ENCODE measurements at regions not wholly inside any gene's neighbourhood (a gene's known extent, or its start where the extent isn't known, plus 50 kb on each side); places are given as distances from the start of the nearest gene placed in this dataset.

DNA sequence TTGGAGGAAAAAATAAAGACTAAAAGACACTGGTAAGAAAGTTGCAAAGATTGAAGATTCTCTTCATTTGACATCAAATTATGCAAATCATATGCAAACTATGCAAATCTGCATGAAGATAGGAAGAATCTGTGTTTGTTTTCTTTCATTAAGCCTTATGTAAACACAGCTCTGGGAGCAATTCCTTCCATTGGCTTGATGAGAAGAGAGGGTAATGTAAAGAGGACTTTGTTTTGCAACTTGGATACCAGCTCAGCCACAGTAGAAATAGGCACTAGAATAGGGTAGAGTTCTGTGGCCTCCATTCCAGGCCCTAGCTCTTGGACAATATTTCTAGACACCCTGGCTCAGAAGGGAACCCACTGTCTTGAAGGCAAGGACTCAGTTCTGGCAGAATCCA, 388.4 kb upstream of the RASGEF1B start:
- DNase-seq: no peak

DNA sequence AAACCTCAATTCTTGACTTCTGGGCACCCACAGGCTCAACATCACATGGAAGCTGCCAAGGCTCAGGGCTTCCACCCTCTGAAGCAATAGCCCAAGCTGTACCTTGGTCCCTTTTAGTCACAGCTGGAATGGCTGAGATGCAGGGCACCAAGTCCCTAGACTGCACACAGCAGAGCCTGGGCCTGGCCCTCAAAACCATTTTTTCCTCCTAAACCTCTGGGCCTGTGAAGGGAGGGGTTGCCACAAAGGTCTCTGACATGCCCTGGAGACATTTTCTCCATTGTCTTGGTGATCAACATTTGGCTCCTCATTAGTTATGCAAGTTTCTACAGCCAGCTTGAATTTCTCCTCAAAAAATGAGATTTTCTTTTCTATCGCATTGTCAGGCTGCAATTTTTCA, 382.7 kb upstream of the RASGEF1B start:
- DNase-seq: no peak

GRCh38 chr4:81852031-81852715, 380.5 kb upstream of the RASGEF1B start:
- DNase-seq: no peak

DNA sequence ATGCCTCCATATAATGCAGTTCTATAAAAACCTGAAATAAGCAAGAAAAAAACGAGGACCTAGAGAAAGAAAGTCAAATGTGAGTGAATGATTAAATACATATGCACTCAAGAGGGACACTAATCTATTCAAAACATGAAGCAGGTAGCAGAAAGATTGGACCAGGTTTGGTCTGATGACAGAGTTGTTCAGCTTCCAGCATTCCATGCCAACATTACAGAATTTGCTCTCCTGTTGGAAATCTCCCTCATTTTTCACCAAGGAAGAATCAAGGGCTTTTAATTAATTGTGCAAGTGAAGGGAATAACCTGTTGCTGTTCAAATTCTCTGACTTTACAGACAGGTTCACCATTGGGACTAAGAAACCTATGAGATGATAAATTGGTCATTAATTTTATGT, 379.0 kb upstream of the RASGEF1B start:
- no peak for DNase-seq

- DNase-seq: no peak
Observed at GRCh38 chr4:81845761-81846160, 374.1 kb upstream of the RASGEF1B start.

GRCh38 chr4:81845273-81845672, 373.6 kb upstream of the RASGEF1B start:
- no peak for DNase-seq

- peak; percentile 66 for DNase-seq
Observed at GRCh38 chr4:81844717-81845116, 373.0 kb upstream of the RASGEF1B start.

GRCh38 chr4:81839347-81840042, 367.8 kb upstream of the RASGEF1B start:
- DNase-seq: no peak

DNA sequence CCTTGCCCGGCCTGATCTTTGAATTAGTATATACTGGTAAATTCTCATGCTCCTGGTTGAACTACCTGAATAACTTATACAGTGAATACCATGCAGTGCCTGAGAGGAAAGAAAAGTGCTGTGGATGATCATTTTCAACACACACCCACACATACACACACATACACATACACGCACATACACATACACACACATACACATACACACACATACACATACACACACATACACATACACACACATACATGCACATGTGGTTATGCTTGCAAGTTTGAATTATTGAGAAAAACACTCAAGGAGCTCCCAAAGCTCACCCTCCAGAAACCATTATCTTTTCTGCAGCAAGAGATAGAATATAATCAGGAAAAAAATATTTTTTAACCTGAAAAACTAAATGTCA, 366.9 kb upstream of the RASGEF1B start:
- DNase-seq: no peak

- no peak for DNase-seq
Observed at GRCh38 chr4:81836716-81837115, 365.0 kb upstream of the RASGEF1B start.

GRCh38 chr4:81833576-81833975, 361.9 kb upstream of the RASGEF1B start:
- DNase-seq: peak; percentile 67

DNA sequence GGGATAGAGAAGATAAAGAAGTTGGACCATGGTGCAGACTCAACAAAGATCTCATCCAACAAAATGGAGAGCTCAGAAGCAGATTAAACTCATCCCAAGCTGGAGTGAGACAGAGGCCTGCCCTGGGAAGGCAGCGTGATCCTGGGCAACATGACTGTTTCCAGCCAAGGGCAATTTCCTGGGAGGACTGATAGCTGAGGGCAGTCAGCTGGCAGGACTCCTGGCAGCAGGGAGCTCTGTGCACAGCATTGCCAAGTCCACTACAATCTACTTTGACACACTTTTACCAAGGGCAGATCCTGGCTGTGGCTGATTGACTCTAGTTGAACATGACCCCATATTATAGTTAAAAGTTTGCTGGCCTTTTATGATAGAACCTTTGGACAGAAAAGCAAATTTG, 357.3 kb upstream of the RASGEF1B start:
- DNase-seq: no peak

DNA sequence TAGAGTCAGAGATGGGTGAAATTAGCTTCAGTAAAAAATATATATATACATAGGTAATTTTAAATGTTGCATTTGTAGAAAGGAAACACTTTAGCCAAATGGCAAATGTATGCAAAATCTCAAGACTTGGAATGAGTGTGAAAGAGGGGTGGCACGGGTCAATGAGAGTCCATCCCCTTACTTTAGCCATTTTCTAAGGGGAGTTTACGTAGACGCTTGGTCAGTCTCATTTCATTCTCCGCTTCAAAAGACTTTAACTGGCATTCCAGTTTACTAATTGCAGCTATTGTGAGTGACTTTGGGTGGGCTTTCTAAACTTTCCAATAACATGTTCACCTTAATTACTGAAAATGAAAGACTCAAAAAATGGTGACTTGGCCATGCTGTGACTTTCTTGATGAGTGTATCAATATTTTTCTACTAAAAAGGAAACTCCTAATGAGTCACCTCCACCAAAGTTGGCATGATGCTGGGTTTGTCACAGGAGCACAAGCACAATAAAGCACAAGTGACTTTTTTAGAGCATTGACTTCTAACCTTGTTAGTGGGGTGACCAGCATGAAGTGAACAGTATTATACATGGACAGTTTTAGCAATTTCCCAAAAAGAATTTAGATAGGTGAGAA, 356.0 kb upstream of the RASGEF1B start:
- DNase-seq: peak; percentile 32

GRCh38 chr4:81826817-81827424, 355.2 kb upstream of the RASGEF1B start:
- DNase-seq: no peak

GRCh38 chr4:81826335-81826734, 354.6 kb upstream of the RASGEF1B start:
- DNase-seq: no peak

DNA sequence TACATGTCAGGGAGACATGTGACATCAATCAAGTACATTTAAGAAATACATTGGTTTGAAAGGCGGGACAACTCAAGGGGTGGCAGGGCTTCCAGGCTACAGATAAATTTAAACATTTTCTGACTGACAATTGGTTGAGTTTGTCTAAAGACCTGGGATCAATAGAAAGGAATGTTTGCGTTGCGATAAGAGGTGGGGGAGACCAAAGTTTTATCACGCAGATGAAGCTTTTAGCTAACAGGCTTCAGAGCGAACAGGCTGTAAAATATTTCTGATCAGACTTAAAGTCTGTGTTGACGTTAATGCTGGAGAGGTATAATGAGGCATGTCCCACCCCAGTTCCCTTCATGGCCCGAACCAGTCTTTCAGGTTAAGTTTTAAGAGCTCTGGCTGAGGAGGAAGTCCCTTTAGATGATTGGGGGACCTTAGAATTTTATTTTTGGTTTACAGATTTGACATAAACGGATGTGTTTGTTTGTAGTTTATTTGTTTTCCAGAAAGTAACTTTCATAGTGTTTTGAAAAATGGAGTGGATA, 346.7 kb upstream of the RASGEF1B start:
- DNase-seq: no peak

DNA sequence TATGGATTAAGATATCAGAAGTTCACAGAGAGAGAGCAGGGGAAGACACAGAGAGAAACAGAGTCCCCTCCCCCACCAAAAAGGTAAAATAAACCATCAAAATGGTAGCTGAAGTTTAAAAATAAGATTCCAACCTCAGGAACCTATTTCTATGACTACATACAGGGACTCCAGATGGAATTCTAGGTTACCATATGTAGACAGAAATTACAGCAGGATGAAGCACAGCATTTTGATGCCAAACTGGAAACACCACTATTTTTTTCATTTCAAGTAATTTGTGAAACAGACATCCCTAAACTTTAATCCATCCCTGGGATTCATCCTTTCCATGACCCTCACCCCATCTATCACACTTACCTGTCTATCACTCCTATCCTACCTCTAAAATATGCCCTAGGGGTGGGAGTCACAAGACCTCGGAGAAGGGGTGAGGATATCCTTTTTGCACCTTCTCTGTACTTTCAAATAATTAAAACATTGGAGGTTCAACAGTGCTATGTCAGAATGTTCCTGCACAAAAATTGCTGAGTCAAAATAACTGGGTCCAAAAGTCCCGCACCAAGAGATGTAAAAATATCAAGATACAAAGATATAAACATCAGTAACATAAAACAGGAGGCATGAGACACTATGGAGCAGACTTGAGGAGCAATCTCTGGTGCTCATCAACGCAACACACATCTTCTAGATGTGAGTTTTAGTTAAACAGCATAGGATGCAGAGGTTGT, 344.5 kb upstream of the RASGEF1B start:
- DNase-seq: no peak

DNA sequence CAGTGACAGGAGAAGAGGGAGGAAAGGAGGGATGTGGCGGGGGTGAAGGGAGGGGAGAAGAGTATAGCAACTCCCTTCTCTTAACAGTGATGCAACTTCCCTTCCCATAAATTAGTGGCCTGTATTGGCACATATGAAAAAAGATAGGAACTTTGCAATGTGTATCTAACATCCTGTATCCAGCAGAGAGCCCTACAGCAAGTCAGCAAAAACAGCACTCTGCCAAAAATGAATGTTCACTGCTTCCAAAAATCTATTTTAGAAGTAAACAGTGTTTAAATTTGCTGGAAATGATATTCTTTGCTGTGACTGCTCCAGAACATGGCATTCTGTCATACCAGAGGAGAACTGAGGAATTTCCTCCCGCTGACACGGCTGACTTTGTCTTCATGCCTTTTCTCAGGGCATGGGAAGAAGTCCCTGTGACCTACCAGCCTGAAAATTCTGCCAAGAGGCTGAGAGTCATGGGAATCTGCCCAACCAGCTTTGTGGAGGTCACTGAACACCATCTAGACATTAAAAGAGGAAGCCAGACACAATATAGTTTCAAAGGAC, 343.4 kb upstream of the RASGEF1B start:
- no peak for DNase-seq

DNA sequence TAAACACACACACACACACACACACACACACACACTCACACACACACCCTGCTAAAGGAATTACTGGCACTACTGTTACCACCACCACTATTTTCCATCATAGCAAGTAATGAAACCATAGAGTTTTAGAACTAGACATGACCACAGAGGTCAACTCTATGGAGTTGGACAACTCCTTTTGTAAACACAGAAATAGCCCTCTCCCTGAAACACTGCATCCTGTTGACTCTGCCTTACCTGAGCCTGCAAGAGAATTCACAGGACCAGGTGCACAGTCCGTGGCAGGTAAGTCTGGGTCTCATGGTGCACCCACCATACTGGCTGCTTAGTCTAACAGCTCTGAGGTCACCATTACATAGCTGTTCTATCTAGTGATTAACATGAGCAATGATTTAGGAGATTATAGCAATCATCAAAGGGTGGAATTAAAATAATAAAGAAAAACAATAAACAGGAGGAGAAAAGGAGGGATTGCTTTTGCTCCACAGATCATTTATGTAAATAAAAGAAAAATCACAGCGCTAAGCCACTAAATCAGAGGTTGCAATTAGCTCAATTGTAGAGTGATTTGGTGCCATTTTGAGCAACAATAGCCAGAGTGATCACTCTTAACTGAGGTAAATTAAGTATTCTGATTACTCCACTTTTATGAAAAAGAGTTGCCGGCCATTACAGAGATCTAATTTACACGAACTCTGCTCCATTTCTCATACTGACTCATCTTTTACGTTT, 340.0 kb upstream of the RASGEF1B start:
- DNase-seq: no peak

DNA sequence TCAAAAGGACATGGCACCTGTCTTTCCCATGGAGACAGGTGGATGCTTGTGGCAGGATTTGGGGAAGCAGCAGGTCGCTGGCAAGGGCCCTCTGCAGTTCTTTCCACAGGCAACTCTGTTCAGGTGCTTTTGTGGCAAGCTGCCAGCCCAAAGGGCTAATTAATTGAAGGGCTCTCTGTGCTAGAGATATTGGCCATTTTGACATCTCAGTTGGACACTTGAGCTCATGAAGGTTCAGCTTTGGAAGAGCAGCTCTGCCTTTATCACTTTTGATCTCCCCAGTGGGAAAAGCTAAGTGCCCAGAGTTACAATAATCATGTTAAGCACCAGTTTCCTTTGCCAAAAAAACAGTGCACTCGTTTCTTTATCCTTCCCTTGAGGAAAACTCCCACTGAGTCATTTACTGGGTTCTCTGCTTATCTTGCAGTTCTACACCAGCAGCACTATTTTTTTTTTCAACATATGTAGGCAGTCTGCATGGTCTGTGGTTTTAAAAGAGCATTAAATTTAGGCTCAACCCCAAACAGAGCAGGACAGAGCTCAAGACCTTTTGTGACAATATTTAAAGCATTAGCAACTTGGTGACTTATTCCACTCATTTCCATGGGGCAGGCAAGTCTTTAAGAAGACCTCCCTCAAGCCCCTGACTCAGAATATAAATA, 336.4 kb upstream of the RASGEF1B start:
- no peak for DNase-seq

DNA sequence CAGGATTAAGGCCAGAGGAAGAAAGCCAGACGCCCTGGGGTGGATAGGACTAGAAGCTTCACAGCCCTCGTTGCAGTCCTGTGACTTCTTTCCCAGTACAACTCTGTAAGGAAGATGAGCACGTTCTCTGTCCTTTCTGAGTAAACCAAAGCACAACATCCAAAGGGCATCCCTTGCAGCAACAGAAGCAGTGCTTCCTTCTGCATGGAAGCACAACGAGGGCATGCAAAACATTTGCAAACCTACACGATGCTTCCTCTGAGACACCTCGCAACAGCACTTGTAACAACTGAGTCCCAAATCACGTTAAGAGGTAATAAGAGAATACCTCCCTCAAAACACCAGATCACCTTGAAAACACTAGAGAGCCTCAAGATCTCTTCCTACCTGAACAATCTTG, 335.7 kb upstream of the RASGEF1B start:
- DNase-seq: no peak
